Neutrophil (primary cell): ENCODE measurements at regions not wholly inside any gene's neighbourhood (a gene's known extent, or its start where the extent isn't known, plus 50 kb on each side); places are given as distances from the start of the nearest gene placed in this dataset.

ENCODE experiments used
- H3K27ac ChIP-seq: fragments of 200-600 bp; sonication (generic); 2 replicates; pipeline ENCODE4 v1.5.1; 2016; ENCODE audit warnings: mild to moderate bottlenecking, moderate library complexity
- H3K27me3 ChIP-seq: fragments of 200-600 bp; sonication (generic); 2 replicates; pipeline ENCODE4 v1.6.0; 2016; ENCODE audit warnings: mild to moderate bottlenecking
- H3K36me3 ChIP-seq: fragments of 200-600 bp; sonication (generic); 2 replicates; pipeline ENCODE4 v1.5.1; 2017
- H3K4me1 ChIP-seq, 2 experiments: fragments of 200-600 bp in 1 of 2; sonication (generic) in 1 of 2; 1 replicate in 1 of 2; 2 replicates in 1 of 2; pipeline versions ENCODE4 v1.5.1 to v1.6.1; 2013 to 2016; ENCODE audit warnings: low read depth in 1 of 2, low read length in 1 of 2, mild to moderate bottlenecking in 1 of 2, moderate library complexity in 1 of 2; ENCODE audit not compliant: control insufficient read depth in 1 of 2, insufficient read depth in 1 of 2
- H3K4me3 ChIP-seq, 2 experiments: fragments of 200-600 bp in 1 of 2; sonication (generic) in 1 of 2; 1 replicate in 1 of 2; 2 replicates in 1 of 2; pipeline ENCODE4 v1.5.1; 2013 to 2016; ENCODE audit warnings: low read depth in 1 of 2, low read length in 1 of 2, mild to moderate bottlenecking in 1 of 2, moderate library complexity in 1 of 2
- H3K9me3 ChIP-seq: fragments of 200-600 bp; sonication (generic); 2 replicates; pipeline ENCODE4 v1.5.1; 2016
- TF ChIP-seq, protein P1 (sequence below): fragments of 200-600 bp; sonication (generic); IDR thresholded peaks from 2 replicates; pipeline ENCODE4 v1.5.1; 2016; ENCODE audit warnings: antibody characterized with exemption

DNA sequence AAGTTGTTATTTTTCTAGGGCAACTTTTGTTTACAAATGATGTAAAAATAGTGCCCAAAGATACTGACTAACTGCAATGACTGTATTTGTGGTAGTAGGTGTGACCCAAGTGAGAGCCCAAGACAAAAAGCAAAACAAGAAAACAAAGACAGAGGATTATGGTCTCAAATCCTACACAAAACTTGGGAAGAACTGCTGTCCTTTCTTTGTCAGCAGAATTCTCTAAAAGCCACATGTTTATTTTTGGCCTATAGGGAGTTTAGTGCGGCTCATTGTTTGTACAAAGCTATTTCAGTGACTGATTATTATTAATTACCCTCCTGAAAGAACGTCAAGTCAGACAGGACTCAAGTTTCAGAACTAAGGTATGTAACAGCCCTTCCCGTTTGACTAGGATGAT lies 509.2 kb upstream of the SLC35B3 start:
- TF ChIP-seq, protein P1, sequence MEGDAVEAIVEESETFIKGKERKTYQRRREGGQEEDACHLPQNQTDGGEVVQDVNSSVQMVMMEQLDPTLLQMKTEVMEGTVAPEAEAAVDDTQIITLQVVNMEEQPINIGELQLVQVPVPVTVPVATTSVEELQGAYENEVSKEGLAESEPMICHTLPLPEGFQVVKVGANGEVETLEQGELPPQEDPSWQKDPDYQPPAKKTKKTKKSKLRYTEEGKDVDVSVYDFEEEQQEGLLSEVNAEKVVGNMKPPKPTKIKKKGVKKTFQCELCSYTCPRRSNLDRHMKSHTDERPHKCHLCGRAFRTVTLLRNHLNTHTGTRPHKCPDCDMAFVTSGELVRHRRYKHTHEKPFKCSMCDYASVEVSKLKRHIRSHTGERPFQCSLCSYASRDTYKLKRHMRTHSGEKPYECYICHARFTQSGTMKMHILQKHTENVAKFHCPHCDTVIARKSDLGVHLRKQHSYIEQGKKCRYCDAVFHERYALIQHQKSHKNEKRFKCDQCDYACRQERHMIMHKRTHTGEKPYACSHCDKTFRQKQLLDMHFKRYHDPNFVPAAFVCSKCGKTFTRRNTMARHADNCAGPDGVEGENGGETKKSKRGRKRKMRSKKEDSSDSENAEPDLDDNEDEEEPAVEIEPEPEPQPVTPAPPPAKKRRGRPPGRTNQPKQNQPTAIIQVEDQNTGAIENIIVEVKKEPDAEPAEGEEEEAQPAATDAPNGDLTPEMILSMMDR, result no peak
- Histone ChIP-seq H3K9me3 (no peaks in the 10 kb centered on the region), H3K27ac (no peak overlapping the region), H3K4me1 (no peaks in the 10 kb centered on the region), H3K27me3 (no peaks in the 10 kb centered on the region), H3K4me3 (no peak overlapping the region), H3K36me3 (no peaks in the 10 kb centered on the region)

DNA sequence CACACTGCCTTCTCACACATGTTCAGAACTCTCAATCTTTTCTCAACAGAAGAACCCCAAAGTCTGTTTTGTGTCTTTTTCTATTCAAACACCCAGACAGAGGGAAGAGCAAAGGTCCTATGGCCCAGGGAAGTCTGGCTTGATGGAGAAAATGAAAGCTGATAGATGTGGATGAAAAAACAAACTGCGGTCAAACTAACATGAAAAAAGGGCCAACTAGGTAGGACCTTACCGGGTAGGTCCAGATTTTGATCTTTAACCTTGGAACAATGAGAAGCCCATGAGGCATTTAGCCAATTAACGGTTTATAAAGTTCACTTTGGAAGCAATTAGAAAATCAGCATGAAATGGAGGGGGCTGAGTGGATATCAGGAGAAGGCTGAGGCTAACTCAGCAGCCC lies 507.7 kb upstream of the SLC35B3 start:
- H3K4me3 ChIP-seq, result no peak overlapping the region
- no peaks in the 10 kb centered on the region for H3K4me1 ChIP-seq
- TF ChIP-seq, protein P1, result no peak
- H3K27ac ChIP-seq, result no peak overlapping the region
- H3K9me3 ChIP-seq, result no peaks in the 10 kb centered on the region
- no peaks in the 10 kb centered on the region for H3K27me3 ChIP-seq
- H3K36me3 ChIP-seq, result no peaks in the 10 kb centered on the region

- Histone ChIP-seq H3K9me3 (no peaks in the 10 kb centered on the region), H3K27ac (no peak overlapping the region), H3K4me1 (no peaks in the 10 kb centered on the region), H3K36me3 (no peaks in the 10 kb centered on the region), H3K4me3 (no peak overlapping the region), H3K27me3 (no peaks in the 10 kb centered on the region)
- TF ChIP-seq, protein P1, result no peak
Observed at GRCh38 chr6:8941577-8941976, 506.2 kb upstream of the SLC35B3 start.

- H3K4me3 ChIP-seq, result no peak overlapping the region
- H3K9me3 ChIP-seq, result no peaks in the 10 kb centered on the region
- no peaks in the 10 kb centered on the region for H3K27me3 ChIP-seq
- H3K36me3 ChIP-seq, result no peaks in the 10 kb centered on the region
- H3K4me1 ChIP-seq, result no peaks in the 10 kb centered on the region
- TF ChIP-seq, protein P1, result no peak
- H3K27ac ChIP-seq, result no peak overlapping the region
Observed at GRCh38 chr6:8940356-8940755, 505.0 kb upstream of the SLC35B3 start.

DNA sequence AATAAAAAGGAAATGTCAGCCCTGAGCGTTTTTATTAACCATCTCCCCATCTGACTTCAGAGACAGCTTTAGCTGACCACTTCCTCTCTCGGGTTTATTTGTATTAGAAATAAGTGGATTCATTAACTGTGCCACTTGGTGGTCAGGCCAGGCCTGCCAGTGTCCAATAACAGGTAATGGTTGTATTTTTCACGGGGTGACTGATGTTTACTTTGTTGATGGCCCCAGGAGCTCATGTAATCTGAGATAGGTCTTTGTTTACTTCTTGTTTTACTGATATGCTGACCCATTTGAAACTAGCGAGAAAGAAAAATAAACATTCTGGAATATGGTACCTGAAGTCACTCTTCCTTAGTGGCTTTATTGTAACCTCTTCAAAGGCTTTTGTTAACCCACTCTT lies 504.3 kb upstream of the SLC35B3 start:
- no peaks in the 10 kb centered on the region for H3K36me3 ChIP-seq
- TF ChIP-seq, protein P1, result no peak
- H3K27me3 ChIP-seq, result no peaks in the 10 kb centered on the region

GRCh38 chr6:8934318-8934717 lies 499.0 kb upstream of the SLC35B3 start:
- Histone ChIP-seq H3K9me3 (no peaks in the 10 kb centered on the region), H3K36me3 (no peaks in the 10 kb centered on the region), H3K4me3 (no peak overlapping the region), H3K4me1 (no peaks in the 10 kb centered on the region), H3K27ac (no peak overlapping the region), H3K27me3 (no peaks in the 10 kb centered on the region)
- TF ChIP-seq, protein P1, result no peak

More for the DNA sequence above, 504.3 kb upstream of the SLC35B3 start:
- Histone ChIP-seq H3K27ac (no peak overlapping the region), H3K9me3 (no peaks in the 10 kb centered on the region), H3K4me3 (no peak overlapping the region), H3K4me1 (no peaks in the 10 kb centered on the region)
